SK-N-SH treated with all-trans-retinoic acid at 6 μM for 48 hours (cell line): ENCODE measurements at regions not wholly inside any gene's neighbourhood (a gene's known extent, or its start where the extent isn't known, plus 50 kb on each side); places are given as distances from the start of the nearest gene placed in this dataset.

Source experiments
- ATAC-seq: fragments of 200-7000 bp; cut with Tn5 transposase; 3 replicates; pipeline ENCODE4 v1.9.1; 2020; ENCODE audit warnings: mild to moderate bottlenecking, moderate library complexity
- BACH2 ChIP-seq: fragments of 250-450 bp; sonication (Bioruptor Pico); IDR thresholded peaks from 2 replicates; pipeline ENCODE4 v1.9.0; 2021; ENCODE audit warnings: mild to moderate bottlenecking, borderline replicate concordance
- CSDC2 ChIP-seq: fragments of 250-450 bp; sonication (Bioruptor Pico); IDR thresholded peaks from 2 replicates; pipeline ENCODE4 v1.5.0; 2020; ENCODE audit warnings: mild to moderate bottlenecking, moderate library complexity
- ESRRG ChIP-seq: fragments of 250-450 bp; sonication (Bioruptor Pico); IDR thresholded peaks from 2 replicates; pipeline ENCODE4 v1.6.1; 2021; ENCODE audit warnings: mild to moderate bottlenecking
- ISL1 ChIP-seq: fragments of 250-450 bp; sonication (Bioruptor Pico); IDR thresholded peaks from 2 replicates; pipeline ENCODE4 v2.1.2; 2022; ENCODE audit warnings: mild to moderate bottlenecking, moderate library complexity
- OSR1 ChIP-seq: fragments of 250-450 bp; sonication (Bioruptor Pico); IDR thresholded peaks from 2 replicates; pipeline ENCODE4 v1.8.0; 2022; ENCODE audit warnings: moderate library complexity, mild to moderate bottlenecking, inconsistent platforms
- POU6F1 ChIP-seq: fragments of 250-450 bp; sonication (Bioruptor Pico); IDR thresholded peaks from 2 replicates; pipeline ENCODE4 v1.8.0; 2021; ENCODE audit warnings: low read depth, mild to moderate bottlenecking, moderate library complexity, borderline replicate concordance
- PPARA ChIP-seq: fragments of 250-450 bp; sonication (Bioruptor Pico); IDR thresholded peaks from 2 replicates; pipeline ENCODE4 v1.5.0; 2020; ENCODE audit warnings: mild to moderate bottlenecking, borderline replicate concordance
- RARB ChIP-seq: fragments of 250-450 bp; sonication (Bioruptor Pico); IDR thresholded peaks from 2 replicates; pipeline ENCODE4 v1.8.0; 2021; ENCODE audit warnings: mild to moderate bottlenecking, moderate library complexity
- SNAI2 ChIP-seq: fragments of 250-450 bp; sonication (Bioruptor Pico); IDR thresholded peaks from 2 replicates; pipeline ENCODE4 v1.5.0; 2020; ENCODE audit warnings: mild to moderate bottlenecking, moderate library complexity
- TCF4 ChIP-seq: fragments of 250-450 bp; sonication (Bioruptor Pico); IDR thresholded peaks from 2 replicates; pipeline ENCODE4 v1.8.0; 2021; ENCODE audit warnings: mild to moderate bottlenecking, moderate library complexity, borderline replicate concordance
- TOX ChIP-seq: fragments of 250-450 bp; sonication (Bioruptor Pico); IDR thresholded peaks from 2 replicates; pipeline ENCODE4 v1.8.0; 2021; ENCODE audit warnings: mild to moderate bottlenecking, moderate library complexity, borderline replicate concordance
- ZC3H10 ChIP-seq: fragments of 250-450 bp; sonication (Bioruptor Pico); IDR thresholded peaks from 2 replicates; pipeline ENCODE4 v1.5.1; 2021; ENCODE audit warnings: mild to moderate bottlenecking, moderate library complexity
- ZFP3 ChIP-seq: fragments of 250-450 bp; sonication (Bioruptor Pico); IDR thresholded peaks from 2 replicates; pipeline ENCODE4 v1.5.0; 2020; ENCODE audit warnings: mild to moderate bottlenecking, moderate library complexity
- ZFP30 ChIP-seq: fragments of 450-650 bp; formaldehyde crosslinking; IDR thresholded peaks from 2 replicates; pipeline ENCODE4 v1.5.0; 2022; ENCODE audit warnings: mild to moderate bottlenecking, moderate library complexity
- ZNF565 ChIP-seq: fragments of 450-650 bp; formaldehyde crosslinking; conservative IDR thresholded peaks from 2 replicates; pipeline ENCODE4 v1.5.0; 2020; ENCODE audit warnings: low read depth, mild to moderate bottlenecking, moderate library complexity
- TF ChIP-seq, protein P1 (sequence below): fragments of 250-450 bp; sonication (Bioruptor Pico); IDR thresholded peaks from 2 replicates; pipeline ENCODE4 v1.5.1; 2020; ENCODE audit warnings: low read depth, mild to moderate bottlenecking, moderate library complexity
- TF ChIP-seq, protein P2 (sequence below): fragments of 250-450 bp; sonication (Bioruptor Pico); IDR thresholded peaks from 2 replicates; pipeline ENCODE4 v1.5.1; 2021; ENCODE audit warnings: mild to moderate bottlenecking, moderate library complexity
- TF ChIP-seq, protein P3 (sequence below): fragments of 250-450 bp; sonication (Bioruptor Pico); IDR thresholded peaks from 2 replicates; pipeline ENCODE4 v1.5.0; 2020; ENCODE audit warnings: mild to moderate bottlenecking, moderate library complexity

DNA sequence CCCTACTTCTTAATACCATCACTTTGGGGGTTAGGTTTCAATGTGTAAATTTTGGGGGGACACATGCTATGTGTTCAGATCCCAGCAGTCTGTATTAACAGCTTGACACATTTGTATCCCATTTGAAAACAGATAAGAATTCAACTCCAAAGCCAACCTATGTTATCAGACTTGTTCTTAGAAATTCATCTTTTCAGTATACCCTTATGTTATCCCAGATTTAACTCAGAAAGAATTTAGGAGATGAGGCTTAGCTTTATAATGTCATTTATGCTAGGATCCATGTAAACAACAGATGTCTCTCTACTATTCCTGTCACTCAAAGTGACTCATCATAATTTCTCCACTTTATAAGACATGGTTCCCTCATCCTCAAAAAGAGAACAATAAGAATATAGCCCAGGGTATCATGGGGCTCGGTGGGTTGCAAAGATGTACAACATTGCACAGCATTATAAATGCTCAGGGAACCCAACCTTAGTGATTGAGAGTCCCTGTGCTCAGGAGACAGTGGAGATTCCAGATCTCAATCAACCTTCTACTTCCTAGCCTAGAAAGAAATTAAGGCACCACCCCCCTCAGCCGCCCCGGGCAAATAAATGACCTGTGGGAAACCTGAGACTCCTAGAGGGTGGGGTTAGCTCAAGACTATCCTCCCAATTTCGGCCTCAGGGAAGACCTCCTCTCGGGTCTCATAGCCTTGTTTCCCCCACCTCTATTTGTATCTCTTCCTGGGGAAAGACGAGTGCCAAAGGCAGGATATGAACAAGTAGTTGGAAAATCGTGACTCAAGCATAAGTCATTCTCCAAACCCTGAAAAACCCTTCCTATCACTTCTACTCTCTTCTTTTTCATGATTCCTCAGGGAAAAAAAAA is 265.1 kb upstream of the CAMK1G start:
- TF ChIP-seq SNAI2, result no peak
- no peak for TF ChIP-seq TOX (CRISPR knock-in tag)
- TF ChIP-seq ZC3H10 (CRISPR knock-in tag), result no peak
- TF ChIP-seq BACH2 (CRISPR knock-in tag), result no peak
- TF ChIP-seq TCF4, result no peak
- TF ChIP-seq PPARA (CRISPR knock-in tag), result no peak
- TF ChIP-seq, protein P1, sequence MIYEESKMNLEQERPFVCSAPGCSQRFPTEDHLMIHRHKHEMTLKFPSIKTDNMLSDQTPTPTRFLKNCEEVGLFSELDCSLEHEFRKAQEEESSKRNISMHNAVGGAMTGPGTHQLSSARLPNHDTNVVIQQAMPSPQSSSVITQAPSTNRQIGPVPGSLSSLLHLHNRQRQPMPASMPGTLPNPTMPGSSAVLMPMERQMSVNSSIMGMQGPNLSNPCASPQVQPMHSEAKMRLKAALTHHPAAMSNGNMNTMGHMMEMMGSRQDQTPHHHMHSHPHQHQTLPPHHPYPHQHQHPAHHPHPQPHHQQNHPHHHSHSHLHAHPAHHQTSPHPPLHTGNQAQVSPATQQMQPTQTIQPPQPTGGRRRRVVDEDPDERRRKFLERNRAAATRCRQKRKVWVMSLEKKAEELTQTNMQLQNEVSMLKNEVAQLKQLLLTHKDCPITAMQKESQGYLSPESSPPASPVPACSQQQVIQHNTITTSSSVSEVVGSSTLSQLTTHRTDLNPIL (CRISPR knock-in tag), result no peak
- TF ChIP-seq, protein P2, sequence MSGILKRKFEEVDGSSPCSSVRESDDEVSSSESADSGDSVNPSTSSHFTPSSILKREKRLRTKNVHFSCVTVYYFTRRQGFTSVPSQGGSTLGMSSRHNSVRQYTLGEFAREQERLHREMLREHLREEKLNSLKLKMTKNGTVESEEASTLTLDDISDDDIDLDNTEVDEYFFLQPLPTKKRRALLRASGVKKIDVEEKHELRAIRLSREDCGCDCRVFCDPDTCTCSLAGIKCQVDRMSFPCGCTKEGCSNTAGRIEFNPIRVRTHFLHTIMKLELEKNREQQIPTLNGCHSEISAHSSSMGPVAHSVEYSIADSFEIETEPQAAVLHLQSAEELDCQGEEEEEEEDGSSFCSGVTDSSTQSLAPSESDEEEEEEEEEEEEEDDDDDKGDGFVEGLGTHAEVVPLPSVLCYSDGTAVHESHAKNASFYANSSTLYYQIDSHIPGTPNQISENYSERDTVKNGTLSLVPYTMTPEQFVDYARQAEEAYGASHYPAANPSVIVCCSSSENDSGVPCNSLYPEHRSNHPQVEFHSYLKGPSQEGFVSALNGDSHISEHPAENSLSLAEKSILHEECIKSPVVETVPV (CRISPR knock-in tag), result no peak
- peak; percentile 80 for ATAC-seq

DNA sequence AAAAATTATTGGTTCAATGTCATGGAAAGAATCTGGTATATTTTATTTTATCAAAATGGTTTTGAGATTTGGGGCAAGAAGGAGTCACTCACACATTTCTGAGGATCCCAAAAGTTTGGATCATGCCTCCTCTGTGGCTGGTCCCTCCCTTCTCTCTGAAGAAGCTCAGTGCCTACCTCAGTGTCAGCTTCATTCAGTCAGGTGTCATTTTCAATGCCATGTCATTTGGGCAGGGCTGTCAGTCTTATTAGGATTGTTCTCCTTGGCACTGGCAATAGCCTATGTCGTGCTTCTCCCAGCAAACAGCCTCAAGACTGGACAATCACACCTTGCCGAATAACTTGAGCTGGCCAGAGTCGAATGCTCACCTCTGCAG is 264.5 kb upstream of the CAMK1G start:
- ATAC-seq, result peak; percentile 50

GRCh38 chr1:209319549-209319948 is 264.0 kb upstream of the CAMK1G start:
- no peak for TF ChIP-seq POU6F1 (CRISPR knock-in tag)
- TF ChIP-seq, protein P1 (CRISPR knock-in tag), result no peak
- TF ChIP-seq, protein P2 (CRISPR knock-in tag), result no peak
- no peak for TF ChIP-seq CSDC2 (CRISPR knock-in tag)
- TF ChIP-seq ZNF565, result no peak
- TF ChIP-seq RARB, result no peak
- ATAC-seq, result peak; percentile 62

More for the DNA sequence above, 264.5 kb upstream of the CAMK1G start:
- TF ChIP-seq, protein P2 (CRISPR knock-in tag), result no peak
- no peak for TF ChIP-seq ZFP3 (CRISPR knock-in tag)
- TF ChIP-seq, protein P3, sequence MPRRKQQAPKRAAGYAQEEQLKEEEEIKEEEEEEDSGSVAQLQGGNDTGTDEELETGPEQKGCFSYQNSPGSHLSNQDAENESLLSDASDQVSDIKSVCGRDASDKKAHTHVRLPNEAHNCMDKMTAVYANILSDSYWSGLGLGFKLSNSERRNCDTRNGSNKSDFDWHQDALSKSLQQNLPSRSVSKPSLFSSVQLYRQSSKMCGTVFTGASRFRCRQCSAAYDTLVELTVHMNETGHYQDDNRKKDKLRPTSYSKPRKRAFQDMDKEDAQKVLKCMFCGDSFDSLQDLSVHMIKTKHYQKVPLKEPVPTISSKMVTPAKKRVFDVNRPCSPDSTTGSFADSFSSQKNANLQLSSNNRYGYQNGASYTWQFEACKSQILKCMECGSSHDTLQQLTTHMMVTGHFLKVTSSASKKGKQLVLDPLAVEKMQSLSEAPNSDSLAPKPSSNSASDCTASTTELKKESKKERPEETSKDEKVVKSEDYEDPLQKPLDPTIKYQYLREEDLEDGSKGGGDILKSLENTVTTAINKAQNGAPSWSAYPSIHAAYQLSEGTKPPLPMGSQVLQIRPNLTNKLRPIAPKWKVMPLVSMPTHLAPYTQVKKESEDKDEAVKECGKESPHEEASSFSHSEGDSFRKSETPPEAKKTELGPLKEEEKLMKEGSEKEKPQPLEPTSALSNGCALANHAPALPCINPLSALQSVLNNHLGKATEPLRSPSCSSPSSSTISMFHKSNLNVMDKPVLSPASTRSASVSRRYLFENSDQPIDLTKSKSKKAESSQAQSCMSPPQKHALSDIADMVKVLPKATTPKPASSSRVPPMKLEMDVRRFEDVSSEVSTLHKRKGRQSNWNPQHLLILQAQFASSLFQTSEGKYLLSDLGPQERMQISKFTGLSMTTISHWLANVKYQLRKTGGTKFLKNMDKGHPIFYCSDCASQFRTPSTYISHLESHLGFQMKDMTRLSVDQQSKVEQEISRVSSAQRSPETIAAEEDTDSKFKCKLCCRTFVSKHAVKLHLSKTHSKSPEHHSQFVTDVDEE, result no peak
- TF ChIP-seq ESRRG (CRISPR knock-in tag), result no peak
- TF ChIP-seq POU6F1 (CRISPR knock-in tag), result no peak
- TF ChIP-seq ISL1 (CRISPR knock-in tag), result no peak
- TF ChIP-seq RARB, result no peak
- TF ChIP-seq ZFP30, result no peak
- TF ChIP-seq OSR1 (CRISPR knock-in tag), result no peak
- no peak for TF ChIP-seq CSDC2 (CRISPR knock-in tag)
